ENCODE measurements at regions not wholly inside any gene's neighbourhood (a gene's known extent, or its start where the extent isn't known, plus 50 kb on each side); places are given as distances from the start of the nearest gene placed in this dataset.

DNA sequence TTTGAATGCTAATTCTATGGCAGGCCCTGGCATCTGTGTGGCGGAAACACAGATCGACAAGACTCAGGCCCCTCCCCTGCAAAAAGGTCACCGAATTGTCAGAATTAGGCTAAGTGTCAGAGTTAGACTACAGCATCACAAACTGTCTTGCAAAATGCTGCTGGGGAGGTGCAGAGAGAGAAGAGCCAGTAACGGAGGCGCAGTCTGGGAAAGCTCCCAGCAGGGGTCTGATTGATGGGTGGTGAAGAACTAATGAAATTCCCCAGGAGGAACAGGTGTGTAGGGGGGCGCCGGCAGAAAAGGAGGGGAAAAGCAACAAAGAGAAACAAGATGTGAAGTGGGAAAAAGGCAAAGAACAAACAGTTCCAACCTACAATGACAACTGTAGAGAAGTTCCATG lies 72.7 kb upstream of the TAMM41 start:
- no peak for DNase-seq

- DNase-seq: no peak
These were observed 77.8 kb upstream of the TAMM41 start for GRCh38 chr3:11924518-11924917.

GRCh38 chr3:11928381-11928780 lies 75.8 kb upstream of the SYN2 start:
- DNase-seq: no peak

DNA sequence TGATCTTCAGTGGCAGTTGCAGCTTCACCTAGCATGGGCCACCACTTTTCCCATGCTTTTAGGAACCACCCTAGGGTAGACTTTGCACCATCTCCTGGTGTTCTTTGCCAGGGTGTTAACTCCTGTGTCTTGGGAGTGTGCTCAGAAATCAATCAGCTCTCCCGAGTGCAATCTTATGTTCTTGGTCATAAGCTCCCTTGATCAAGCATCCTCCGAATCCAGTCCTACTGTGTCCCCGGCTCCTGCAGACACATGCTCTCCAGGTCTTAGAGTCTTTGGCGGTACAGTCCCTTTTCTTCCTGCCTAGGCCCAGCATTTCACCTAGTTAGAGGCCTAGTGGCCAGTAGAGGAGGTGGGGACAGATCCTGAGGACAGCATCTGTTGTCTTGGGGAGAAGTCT lies 74.7 kb upstream of the SYN2 start:
- DNase-seq: no peak

- no peak for DNase-seq
These were observed 74.1 kb upstream of the SYN2 start for GRCh38 chr3:11930084-11930483.

DNA sequence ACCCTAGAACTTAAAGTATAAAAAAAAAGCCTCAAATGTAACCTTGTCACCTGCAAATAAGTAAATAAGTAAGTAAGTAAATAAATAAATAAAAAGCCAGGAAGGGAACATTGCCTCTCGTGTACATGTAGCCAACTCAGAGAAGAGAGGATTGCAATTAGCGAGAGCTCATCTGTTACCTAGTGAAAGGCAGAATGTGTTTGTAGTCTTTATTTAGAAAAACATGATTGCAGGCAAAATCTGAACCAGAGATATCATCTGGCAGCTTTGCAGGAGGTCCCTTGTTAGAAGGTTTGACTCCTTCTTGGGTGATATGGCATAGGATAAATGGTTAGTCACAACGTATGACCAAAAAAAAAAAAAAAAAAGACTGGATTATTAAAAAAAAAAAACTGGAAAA lies 71.6 kb upstream of the SYN2 start:
- no peak for DNase-seq

DNA sequence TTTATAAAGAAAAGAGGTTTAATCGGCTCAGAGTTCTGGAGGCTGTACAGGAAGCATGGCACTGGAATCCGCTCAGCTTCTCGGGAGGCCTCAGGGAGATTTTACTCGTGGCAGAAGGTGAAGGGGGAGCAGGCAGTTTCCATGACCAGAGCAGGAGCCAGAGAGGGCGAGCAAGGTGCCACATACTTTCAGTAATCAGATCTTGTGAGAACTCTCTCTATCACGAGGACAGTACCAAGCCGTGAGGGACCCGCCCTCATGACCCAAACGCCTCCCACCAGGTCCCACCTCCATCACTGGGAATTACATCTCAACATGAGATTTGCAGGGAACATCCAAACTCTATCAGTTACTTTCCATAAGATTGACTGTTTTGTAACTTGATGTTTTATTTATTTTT lies 70.7 kb upstream of the SYN2 start:
- DNase-seq: no peak

DNA sequence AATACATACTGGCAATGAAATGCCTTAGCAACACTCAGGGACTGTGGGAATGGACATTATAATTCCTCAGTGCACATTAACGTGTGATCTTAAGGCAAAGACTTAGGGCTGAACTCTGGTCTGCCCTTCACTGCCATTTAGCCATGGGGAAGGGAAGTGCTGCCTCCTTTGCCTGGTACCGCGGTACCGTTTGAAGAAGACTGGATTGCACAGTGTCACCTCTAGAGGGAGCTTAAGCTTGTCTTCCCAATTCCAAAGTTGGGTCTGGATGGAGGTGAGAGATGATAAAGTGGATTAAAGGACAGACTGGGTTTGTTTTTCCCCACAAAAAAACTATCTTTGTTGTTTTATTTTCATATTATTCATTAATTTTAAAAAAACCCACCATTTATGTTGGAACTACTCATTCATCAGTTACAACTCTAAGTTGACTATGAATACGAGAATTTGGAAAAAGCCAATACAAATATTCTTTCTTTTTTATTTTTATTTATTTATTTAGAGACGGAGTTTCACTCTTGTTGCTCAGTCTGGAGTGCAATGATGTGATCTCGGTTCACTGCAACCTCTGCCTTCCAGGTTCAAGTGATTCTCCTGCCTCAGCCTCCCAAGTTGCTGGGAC lies 60.0 kb upstream of the SYN2 start:
- DNase-seq: no peak

DNA sequence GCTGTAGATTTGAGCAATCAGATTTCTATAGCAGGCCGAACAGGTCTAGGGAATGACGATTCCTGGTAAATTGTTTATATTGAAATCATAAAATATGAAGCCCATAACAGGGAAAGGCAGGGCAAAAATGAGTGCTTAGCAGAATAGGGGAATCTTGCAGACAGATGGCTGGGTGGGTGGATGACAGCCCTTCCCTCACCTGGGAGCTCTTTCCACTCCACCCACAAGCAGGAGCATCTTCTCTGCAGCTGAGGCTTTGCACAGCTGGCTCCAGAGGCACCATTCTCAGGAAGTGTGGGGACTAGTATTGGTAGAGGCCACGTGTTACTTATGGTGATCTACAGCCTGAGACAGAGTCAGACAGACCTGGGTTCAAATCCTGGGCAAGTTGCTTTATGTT lies 55.9 kb upstream of the SYN2 start:
- no peak for DNase-seq

DNA sequence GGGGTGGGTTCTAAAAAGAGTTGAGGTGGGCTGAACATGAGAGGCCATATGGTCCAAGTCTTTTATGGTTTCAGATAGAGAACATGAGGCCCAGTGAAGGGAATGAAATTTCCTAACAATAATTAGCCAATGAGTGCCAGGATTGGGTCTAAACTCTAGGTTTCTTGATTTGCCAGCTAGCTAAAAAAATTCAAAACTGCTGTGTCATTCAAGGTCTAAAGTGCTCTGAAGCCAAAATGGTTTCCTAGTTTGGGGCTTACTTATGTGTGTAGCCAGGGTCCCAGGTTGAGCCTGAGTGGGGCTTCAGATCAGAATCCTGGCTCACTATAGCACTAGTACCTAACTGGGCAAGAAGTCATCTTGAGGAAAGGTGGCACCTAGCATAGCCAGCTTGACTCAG lies 55.3 kb upstream of the SYN2 start:
- no peak for DNase-seq

DNA sequence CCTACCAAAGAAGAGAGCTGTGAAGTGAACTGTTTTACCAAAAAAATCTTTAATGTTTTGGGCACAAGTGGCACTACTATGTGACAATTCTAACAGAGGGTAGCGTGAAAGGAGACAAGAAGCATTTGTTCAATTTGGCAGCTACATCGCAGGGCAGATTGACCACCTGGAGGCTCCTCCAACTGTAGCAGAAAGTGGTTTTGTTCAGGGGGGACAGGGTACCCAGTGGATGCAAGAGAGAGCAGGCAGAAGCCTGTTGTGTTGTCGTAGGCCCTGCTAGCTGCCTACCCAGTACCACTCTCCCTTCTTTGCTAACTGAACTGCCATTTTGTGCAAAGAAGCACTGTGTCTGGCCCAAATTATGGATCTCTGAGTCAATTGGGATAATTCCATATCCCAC lies 54.8 kb upstream of the SYN2 start:
- DNase-seq: no peak

- no peak for DNase-seq
These were observed 53.6 kb upstream of the SYN2 start for GRCh38 chr3:11950576-11950975.

DNA sequence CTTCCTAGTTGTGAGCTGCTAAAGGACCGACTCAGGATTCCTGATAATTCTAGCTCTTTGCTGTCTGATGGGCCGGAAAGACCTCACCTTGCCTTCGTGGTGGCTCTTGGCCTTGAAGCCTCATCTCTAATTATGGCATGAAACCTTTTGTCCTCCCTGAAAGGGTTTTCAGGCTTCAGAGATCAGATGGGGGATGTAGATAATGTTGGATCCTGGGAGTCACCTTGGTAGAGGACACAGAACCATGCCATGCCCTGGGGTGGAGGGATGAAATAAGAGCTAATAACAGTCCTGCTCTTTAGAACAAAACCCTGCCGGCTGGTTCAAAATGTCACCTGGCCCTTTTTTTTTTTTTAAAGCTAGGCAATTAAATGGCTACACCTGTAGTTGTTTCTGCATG lies 50.8 kb upstream of the SYN2 start:
- no peak for DNase-seq

DNA sequence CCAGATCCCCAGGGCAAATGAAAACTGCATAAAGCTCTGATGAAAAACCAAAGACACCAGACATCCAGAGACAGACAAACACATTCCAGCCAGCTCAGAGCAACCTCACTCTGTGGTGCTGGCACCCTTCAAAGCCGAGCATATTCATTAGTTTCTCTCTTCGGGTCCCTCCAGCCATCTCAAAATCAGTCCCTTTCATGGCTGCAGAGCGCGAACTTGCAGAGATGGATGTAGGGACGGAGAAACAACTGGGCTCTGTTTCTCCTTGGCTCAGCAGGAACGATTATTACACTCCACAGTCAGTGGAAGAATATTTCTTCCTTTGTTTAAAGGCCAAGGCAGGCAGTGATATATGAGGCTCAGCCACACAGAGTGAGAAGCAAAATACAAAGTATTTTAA lies 50.4 kb upstream of the SYN2 start:
- no peak for DNase-seq

- no peak for DNase-seq
These were observed 49.8 kb upstream of the SYN2 start for GRCh38 chr3:11954312-11954934.

Measured in fibroblast of upper back skin (primary cell).